ENCODE measurements at regions not wholly inside any gene's neighbourhood (a gene's known extent, or its start where the extent isn't known, plus 50 kb on each side); places are given as distances from the start of the nearest gene placed in this dataset.

DNA sequence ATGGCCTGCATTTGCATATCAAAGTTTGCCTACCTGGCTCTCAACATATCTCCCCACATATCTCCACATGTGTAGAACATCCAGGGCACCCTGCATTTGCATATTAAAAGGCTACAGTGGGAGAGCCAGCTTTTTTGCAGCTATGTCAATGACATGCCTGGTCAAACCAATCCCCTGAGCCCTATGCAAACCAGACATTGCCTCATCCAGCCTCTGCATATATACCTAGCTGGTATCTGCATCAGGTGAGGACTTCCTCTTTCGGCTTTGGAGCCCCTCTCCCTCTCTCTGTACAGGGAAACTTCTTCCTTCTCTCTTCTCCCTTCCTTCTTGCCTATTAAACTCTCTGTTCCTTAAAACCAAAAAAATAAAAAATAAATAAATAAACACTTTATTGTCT lies 142.7 kb upstream of the STEAP4 start:
- CTCF ChIA-PET: no interaction called here
- H3K27me3 Mint-ChIP-seq (ENCODE audit: unreplicated experiment): no peaks in the 10 kb centered on the region
- no peak for DNase-seq

DNA sequence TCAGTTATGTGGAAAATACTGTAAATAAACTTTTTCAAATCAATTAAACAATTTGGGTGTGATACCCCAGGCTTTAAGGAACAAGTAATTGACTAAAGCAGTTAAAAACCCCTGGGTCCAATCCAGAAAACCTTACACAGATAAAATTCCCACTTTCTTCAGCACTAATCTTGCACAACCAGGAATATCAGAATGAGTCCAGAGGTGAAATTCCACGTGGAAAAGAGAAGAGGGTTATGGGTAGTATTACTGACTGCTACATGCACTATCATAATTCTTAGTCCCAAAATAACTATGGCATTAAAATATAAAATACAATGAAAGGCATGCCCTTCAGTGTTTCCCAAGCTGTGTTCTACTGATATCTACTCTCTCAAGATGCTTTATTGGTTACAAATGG lies 135.7 kb upstream of the STEAP4 start:
- no TSS peak for BruUV-seq (replicated peaks)
- TF ChIP-seq, protein P1, sequence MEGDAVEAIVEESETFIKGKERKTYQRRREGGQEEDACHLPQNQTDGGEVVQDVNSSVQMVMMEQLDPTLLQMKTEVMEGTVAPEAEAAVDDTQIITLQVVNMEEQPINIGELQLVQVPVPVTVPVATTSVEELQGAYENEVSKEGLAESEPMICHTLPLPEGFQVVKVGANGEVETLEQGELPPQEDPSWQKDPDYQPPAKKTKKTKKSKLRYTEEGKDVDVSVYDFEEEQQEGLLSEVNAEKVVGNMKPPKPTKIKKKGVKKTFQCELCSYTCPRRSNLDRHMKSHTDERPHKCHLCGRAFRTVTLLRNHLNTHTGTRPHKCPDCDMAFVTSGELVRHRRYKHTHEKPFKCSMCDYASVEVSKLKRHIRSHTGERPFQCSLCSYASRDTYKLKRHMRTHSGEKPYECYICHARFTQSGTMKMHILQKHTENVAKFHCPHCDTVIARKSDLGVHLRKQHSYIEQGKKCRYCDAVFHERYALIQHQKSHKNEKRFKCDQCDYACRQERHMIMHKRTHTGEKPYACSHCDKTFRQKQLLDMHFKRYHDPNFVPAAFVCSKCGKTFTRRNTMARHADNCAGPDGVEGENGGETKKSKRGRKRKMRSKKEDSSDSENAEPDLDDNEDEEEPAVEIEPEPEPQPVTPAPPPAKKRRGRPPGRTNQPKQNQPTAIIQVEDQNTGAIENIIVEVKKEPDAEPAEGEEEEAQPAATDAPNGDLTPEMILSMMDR (IDR thresholded peaks at IDR 0.05; ENCODE audit: unreplicated experiment): no peak
- DNase-seq: no peak

More for the DNA sequence above, 142.7 kb upstream of the STEAP4 start:
- TF ChIP-seq, protein P1 (IDR thresholded peaks at IDR 0.05; ENCODE audit: unreplicated experiment): no peak
- H3K36me3 Mint-ChIP-seq (ENCODE audit: insufficient read depth, unreplicated experiment): no peaks in the 10 kb centered on the region
- H3K4me1 Mint-ChIP-seq (ENCODE audit: low read depth, unreplicated experiment): no peaks in the 10 kb centered on the region
- H3K9me3 Mint-ChIP-seq (ENCODE audit: low read depth, unreplicated experiment): no peaks in the 10 kb centered on the region
- no TSS peak for BruUV-seq (replicated peaks)
- intact Hi-C loops (cut with micrococcal nuclease; ENCODE audit: unreplicated experiment): no loop called here
- no peak overlapping the region for H3K27ac Mint-ChIP-seq (ENCODE audit: unreplicated experiment)
- H3K4me3 Mint-ChIP-seq (ENCODE audit: low read depth, unreplicated experiment): no peak overlapping the region

DNA sequence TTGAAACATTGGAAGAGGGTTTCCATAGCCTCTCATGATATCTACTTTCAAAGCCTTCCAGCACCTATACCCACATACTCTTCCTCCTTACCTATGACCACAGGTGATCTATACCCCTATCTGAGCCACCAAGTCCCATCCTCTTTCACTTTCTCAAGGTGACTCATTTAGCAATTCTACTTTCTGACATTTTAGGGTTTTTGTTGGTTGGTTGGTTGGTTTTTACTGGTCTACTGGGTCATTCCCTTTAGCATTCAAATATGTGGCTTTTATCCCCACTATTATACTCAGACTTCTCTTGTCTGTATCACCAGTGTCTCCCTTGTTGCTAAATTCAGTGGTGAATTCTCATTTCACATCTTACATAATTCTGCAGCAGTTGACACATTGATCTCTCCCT lies 130.4 kb upstream of the STEAP4 start:
- H3K4me1 Mint-ChIP-seq (ENCODE audit: low read depth, unreplicated experiment): no peaks in the 10 kb centered on the region
- TF ChIP-seq, protein P1 (IDR thresholded peaks at IDR 0.05; ENCODE audit: unreplicated experiment): no peak

More for the DNA sequence above, 135.7 kb upstream of the STEAP4 start:
- Mint-ChIP-seq H3K4me1 (ENCODE audit: low read depth, unreplicated experiment) (no peaks in the 10 kb centered on the region), H3K9me3 (ENCODE audit: low read depth, unreplicated experiment) (no peaks in the 10 kb centered on the region), H3K36me3 (ENCODE audit: insufficient read depth, unreplicated experiment) (no peaks in the 10 kb centered on the region), H3K27me3 (ENCODE audit: unreplicated experiment) (no peaks in the 10 kb centered on the region), H3K27ac (ENCODE audit: unreplicated experiment) (no peak overlapping the region), H3K4me3 (ENCODE audit: low read depth, unreplicated experiment) (no peak overlapping the region)
- CTCF ChIA-PET: no interaction called here
- intact Hi-C loops (cut with micrococcal nuclease; ENCODE audit: unreplicated experiment): no loop called here

DNA sequence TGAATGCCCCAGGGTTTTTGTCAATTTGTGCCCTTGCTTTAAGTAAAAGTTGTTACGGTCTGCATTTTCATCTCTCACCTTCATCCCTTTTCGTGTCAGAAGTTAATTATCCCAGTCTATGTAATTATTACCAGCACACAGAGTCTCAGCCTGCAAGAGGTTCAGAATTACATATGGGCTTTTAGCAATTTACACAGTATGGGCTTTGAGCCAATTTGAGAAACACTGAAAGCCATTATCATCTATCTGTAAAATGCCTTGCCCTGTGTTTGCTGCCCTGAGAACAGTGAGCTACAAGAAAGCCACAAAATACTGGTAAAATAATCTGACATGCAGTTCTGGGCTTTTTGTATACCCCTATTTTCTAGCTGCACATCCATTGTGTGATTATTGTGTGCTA lies 125.6 kb upstream of the STEAP4 start:
- CTCF ChIA-PET: no interaction called here

More for the DNA sequence above, 130.4 kb upstream of the STEAP4 start:
- no peaks in the 10 kb centered on the region for H3K27me3 Mint-ChIP-seq (ENCODE audit: unreplicated experiment)
- no TSS peak for BruUV-seq (replicated peaks)
- H3K27ac Mint-ChIP-seq (ENCODE audit: unreplicated experiment): no peak overlapping the region
- intact Hi-C loops (cut with micrococcal nuclease; ENCODE audit: unreplicated experiment): no loop called here
- no peak for DNase-seq
- no peaks in the 10 kb centered on the region for H3K36me3 Mint-ChIP-seq (ENCODE audit: insufficient read depth, unreplicated experiment)
- H3K4me3 Mint-ChIP-seq (ENCODE audit: low read depth, unreplicated experiment): no peak overlapping the region
- H3K9me3 Mint-ChIP-seq (ENCODE audit: low read depth, unreplicated experiment): no peaks in the 10 kb centered on the region
- CTCF ChIA-PET: no interaction called here

More for the DNA sequence above, 125.6 kb upstream of the STEAP4 start:
- no peaks in the 10 kb centered on the region for H3K4me1 Mint-ChIP-seq (ENCODE audit: low read depth, unreplicated experiment)
- H3K4me3 Mint-ChIP-seq (ENCODE audit: low read depth, unreplicated experiment): no peak overlapping the region
- no peak overlapping the region for H3K27ac Mint-ChIP-seq (ENCODE audit: unreplicated experiment)
- no TSS peak for BruUV-seq (replicated peaks)
- TF ChIP-seq, protein P1 (IDR thresholded peaks at IDR 0.05; ENCODE audit: unreplicated experiment): no peak
- H3K36me3 Mint-ChIP-seq (ENCODE audit: insufficient read depth, unreplicated experiment): no peaks in the 10 kb centered on the region
- intact Hi-C loops (cut with micrococcal nuclease; ENCODE audit: unreplicated experiment): no loop called here
- H3K9me3 Mint-ChIP-seq (ENCODE audit: low read depth, unreplicated experiment): no peaks in the 10 kb centered on the region
- DNase-seq: no peak
- H3K27me3 Mint-ChIP-seq (ENCODE audit: unreplicated experiment): no peaks in the 10 kb centered on the region

Measured in Calu3 (cell line).